ENCODE measurements at regions not wholly inside any gene's neighbourhood (a gene's known extent, or its start where the extent isn't known, plus 50 kb on each side); places are given as distances from the start of the nearest gene placed in this dataset.

DNA sequence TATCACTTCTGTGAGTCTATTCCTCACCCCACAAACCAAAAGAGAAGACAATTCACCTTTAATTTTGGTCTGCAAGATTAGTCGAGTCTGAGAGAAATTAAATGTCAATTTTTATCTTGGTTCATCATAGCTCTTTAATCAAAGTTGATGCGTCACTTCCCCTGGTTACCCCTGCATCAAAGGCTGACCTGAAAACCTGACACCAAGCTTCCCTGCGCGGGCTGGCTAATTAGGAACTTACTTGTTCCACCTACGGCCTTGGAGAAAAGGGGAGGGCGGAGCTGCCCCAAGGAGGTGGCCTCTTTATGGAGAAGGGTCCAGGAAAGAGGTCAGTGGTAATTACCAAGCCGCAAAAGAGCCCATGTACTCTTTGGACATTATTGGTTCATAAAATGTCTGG, 218.4 kb downstream of the ARRDC4 start:
- FAIRE-seq (no peak), ATAC-seq (no peak), DNase-seq (ENCODE audit: low read depth in 1 of 2, low spot score in 1 of 2) (no peak)
- ChIA-PET POLR2A (no interaction called here), CTCF (interaction anchor here (0.7 to 2.8 kb wide), 22 partner anchors 8 to 285 kb away, joined by 3 to 27 read pairs (median 5); no protein-coding TSS in a partner anchor)
- no peak overlapping the region for H3K27ac ChIP-seq
- no peaks in the 10 kb centered on the region for H3K9me3 ChIP-seq
- 25% methylated on average over 7 of the region's 7 CpGs for WGBS (ENCODE audit: missing lambda C conversion rate)
- H3K4me1 ChIP-seq = no peaks in the 10 kb centered on the region
- no peak overlapping the region for H3K4me2 ChIP-seq
- no peak overlapping the region for H3K4me3 ChIP-seq
- TF ChIP-seq ESRRA (IDR thresholded peaks at IDR 0.05; ENCODE audit: borderline replicate concordance, low read length) = no peak
- no peak for TF ChIP-seq NR3C1 (IDR thresholded peaks at IDR 0.05)
- TF ChIP-seq KDM5A (IDR thresholded peaks at IDR 0.05) = no peak
- TF ChIP-seq FOSB (CRISPR knock-in tag; IDR thresholded peaks at IDR 0.05) = no peak
- no peak for TF ChIP-seq PHF8 (IDR thresholded peaks at IDR 0.05; ENCODE audit: borderline replicate concordance, low read depth)
- TF ChIP-seq, protein P1, sequence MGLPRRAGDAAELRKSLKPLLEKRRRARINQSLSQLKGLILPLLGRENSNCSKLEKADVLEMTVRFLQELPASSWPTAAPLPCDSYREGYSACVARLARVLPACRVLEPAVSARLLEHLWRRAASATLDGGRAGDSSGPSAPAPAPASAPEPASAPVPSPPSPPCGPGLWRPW (IDR thresholded peaks at IDR 0.05) = no peak
- TF ChIP-seq RAD21 (conservative IDR thresholded peaks at IDR 0.05 in 1 of 2, IDR thresholded peaks at IDR 0.05 in 1 of 2) = no peak
- TF ChIP-seq, protein P2, sequence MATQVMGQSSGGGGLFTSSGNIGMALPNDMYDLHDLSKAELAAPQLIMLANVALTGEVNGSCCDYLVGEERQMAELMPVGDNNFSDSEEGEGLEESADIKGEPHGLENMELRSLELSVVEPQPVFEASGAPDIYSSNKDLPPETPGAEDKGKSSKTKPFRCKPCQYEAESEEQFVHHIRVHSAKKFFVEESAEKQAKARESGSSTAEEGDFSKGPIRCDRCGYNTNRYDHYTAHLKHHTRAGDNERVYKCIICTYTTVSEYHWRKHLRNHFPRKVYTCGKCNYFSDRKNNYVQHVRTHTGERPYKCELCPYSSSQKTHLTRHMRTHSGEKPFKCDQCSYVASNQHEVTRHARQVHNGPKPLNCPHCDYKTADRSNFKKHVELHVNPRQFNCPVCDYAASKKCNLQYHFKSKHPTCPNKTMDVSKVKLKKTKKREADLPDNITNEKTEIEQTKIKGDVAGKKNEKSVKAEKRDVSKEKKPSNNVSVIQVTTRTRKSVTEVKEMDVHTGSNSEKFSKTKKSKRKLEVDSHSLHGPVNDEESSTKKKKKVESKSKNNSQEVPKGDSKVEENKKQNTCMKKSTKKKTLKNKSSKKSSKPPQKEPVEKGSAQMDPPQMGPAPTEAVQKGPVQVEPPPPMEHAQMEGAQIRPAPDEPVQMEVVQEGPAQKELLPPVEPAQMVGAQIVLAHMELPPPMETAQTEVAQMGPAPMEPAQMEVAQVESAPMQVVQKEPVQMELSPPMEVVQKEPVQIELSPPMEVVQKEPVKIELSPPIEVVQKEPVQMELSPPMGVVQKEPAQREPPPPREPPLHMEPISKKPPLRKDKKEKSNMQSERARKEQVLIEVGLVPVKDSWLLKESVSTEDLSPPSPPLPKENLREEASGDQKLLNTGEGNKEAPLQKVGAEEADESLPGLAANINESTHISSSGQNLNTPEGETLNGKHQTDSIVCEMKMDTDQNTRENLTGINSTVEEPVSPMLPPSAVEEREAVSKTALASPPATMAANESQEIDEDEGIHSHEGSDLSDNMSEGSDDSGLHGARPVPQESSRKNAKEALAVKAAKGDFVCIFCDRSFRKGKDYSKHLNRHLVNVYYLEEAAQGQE (IDR thresholded peaks at IDR 0.05) = no peak
- no peak for TF ChIP-seq CBX2 (IDR thresholded peaks at IDR 0.05; ENCODE audit: borderline replicate concordance, low read depth)

DNA sequence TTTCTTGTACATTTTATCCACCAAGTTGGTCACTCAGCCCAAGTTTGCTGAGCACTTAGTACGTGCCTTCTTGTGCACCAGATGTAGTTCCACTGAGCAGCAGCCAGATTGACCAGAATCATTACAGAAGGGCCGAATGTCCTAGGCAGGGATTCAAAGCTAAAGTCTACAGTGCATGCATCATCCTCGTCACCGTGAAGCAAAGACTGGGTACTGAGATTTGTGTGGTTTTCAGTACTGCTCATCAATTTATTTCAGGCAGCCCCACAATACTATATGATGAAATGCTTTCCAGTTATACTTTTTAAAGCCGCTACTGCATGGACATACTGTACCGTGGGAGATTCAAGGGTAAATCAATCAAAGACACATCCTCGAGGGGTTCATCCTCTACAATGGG, 227.0 kb downstream of the ARRDC4 start:
- Histone ChIP-seq H3K27ac (no peak overlapping the region), H3K4me3 (no peak overlapping the region), H3K4me2 (no peak overlapping the region), H3K4me1 (no peaks in the 10 kb centered on the region), H3K9me3 (no peaks in the 10 kb centered on the region)
- TF ChIP-seq EHF (CRISPR knock-in tag; IDR thresholded peaks at IDR 0.05) = no peak
- TF ChIP-seq ZSCAN20 (CRISPR knock-in tag; IDR thresholded peaks at IDR 0.05) = no peak
- no peak for TF ChIP-seq CHD4 (IDR thresholded peaks at IDR 0.05; ENCODE audit: borderline replicate concordance)
- TF ChIP-seq HOXA7 (CRISPR knock-in tag; IDR thresholded peaks at IDR 0.05) = no peak
- TF ChIP-seq RNF2 (IDR thresholded peaks at IDR 0.05; ENCODE audit: borderline replicate concordance, low read depth) = no peak
- no peak for TF ChIP-seq EP300 (IDR thresholded peaks at IDR 0.05)
- TF ChIP-seq FOSL2 (IDR thresholded peaks at IDR 0.05) = no peak
- TF ChIP-seq FOSL2 (CRISPR knock-in tag; IDR thresholded peaks at IDR 0.05) = no peak
- TF ChIP-seq CHD2 (IDR thresholded peaks at IDR 0.05; ENCODE audit: low read length, partially characterized antibody) = no peak
- TF ChIP-seq NPAS2 (CRISPR knock-in tag; IDR thresholded peaks at IDR 0.05; ENCODE audit: borderline replicate concordance) = no peak
- TF ChIP-seq TP53 (CRISPR knock-in tag; IDR thresholded peaks at IDR 0.05) = no peak
- TF ChIP-seq, protein P3, sequence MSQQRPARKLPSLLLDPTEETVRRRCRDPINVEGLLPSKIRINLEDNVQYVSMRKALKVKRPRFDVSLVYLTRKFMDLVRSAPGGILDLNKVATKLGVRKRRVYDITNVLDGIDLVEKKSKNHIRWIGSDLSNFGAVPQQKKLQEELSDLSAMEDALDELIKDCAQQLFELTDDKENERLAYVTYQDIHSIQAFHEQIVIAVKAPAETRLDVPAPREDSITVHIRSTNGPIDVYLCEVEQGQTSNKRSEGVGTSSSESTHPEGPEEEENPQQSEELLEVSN (IDR thresholded peaks at IDR 0.05; ENCODE audit: borderline replicate concordance, low read depth) = no peak
- TF ChIP-seq MAFK (IDR thresholded peaks at IDR 0.05; ENCODE audit: partially characterized antibody) = no peak
- no peak for TF ChIP-seq TFCP2L1 (CRISPR knock-in tag; IDR thresholded peaks at IDR 0.05)
- WGBS (ENCODE audit: missing lambda C conversion rate) = 9% methylated on average over 7 of the region's 7 CpGs
- ChIA-PET CTCF (interaction anchor here (1.2 to 1.9 kb wide), 2 partner anchors 9 to 10 kb away, joined by 5 to 15 read pairs; no protein-coding TSS in a partner anchor), POLR2A (no interaction called here)
- FAIRE-seq (no peak), ATAC-seq (no peak), DNase-seq (ENCODE audit: low read depth in 1 of 2, low spot score in 1 of 2) (no peak)

All from A549 (cell line).